ENCODE measurements at regions not wholly inside any gene's neighbourhood (a gene's known extent, or its start where the extent isn't known, plus 50 kb on each side); places are given as distances from the start of the nearest gene placed in this dataset.

GRCh38 chr15:96703091-96703490, 372.6 kb downstream of the NR2F2 start:
- no peak for TF ChIP-seq SP1 (IDR thresholded peaks at IDR 0.05)
- no peak for TF ChIP-seq LEF1 (IDR thresholded peaks at IDR 0.05; ENCODE audit: borderline replicate concordance)
- TF ChIP-seq FOXM1 (IDR thresholded peaks at IDR 0.05; ENCODE audit: borderline replicate concordance), result no peak
- no peak for TF ChIP-seq FOXK2 (IDR thresholded peaks at IDR 0.05)

All from HEK293T (cell line).